ENCODE measurements at regions not wholly inside any gene's neighbourhood (a gene's known extent, or its start where the extent isn't known, plus 50 kb on each side); places are given as distances from the start of the nearest gene placed in this dataset.
"Not testable (repeated sequence)": the region's sequence is repeated elsewhere in the genome, so short reads cannot be mapped to it uniquely, and the experiment has no call there.

- intact Hi-C loops (cut with DNase I; ENCODE audit: low total_unique reads) = no loop called here
- Histone ChIP-seq H3K4me3 (no peak overlapping the region), H3K27me3 (no peaks in the 10 kb centered on the region), H3K27ac (no peak overlapping the region), H3K4me1 (no peaks in the 10 kb centered on the region), H3K36me3 (no peaks in the 10 kb centered on the region), H3K9me3 (peaks cover 0 to 4% (median 0%) of the 10 kb centered on the region in 4 donors)
- DNase-seq = no peak
- 84 to 89% (median 85%) methylated on average over 4 of the region's 4 CpGs for WGBS, 5 donors
- TF ChIP-seq, protein P1, sequence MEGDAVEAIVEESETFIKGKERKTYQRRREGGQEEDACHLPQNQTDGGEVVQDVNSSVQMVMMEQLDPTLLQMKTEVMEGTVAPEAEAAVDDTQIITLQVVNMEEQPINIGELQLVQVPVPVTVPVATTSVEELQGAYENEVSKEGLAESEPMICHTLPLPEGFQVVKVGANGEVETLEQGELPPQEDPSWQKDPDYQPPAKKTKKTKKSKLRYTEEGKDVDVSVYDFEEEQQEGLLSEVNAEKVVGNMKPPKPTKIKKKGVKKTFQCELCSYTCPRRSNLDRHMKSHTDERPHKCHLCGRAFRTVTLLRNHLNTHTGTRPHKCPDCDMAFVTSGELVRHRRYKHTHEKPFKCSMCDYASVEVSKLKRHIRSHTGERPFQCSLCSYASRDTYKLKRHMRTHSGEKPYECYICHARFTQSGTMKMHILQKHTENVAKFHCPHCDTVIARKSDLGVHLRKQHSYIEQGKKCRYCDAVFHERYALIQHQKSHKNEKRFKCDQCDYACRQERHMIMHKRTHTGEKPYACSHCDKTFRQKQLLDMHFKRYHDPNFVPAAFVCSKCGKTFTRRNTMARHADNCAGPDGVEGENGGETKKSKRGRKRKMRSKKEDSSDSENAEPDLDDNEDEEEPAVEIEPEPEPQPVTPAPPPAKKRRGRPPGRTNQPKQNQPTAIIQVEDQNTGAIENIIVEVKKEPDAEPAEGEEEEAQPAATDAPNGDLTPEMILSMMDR (IDR thresholded peaks at IDR 0.05) = no peak
- TF ChIP-seq POLR2AphosphoS5 (IDR thresholded peaks at IDR 0.05) = no peak
- no peak for TF ChIP-seq POLR2A (IDR thresholded peaks at IDR 0.05)
- TF ChIP-seq EP300 (IDR thresholded peaks at IDR 0.05) = no peak
Observed at GRCh38 chr11:37857726-37858125, 1259.7 kb upstream of the RAG2 start.

DNA sequence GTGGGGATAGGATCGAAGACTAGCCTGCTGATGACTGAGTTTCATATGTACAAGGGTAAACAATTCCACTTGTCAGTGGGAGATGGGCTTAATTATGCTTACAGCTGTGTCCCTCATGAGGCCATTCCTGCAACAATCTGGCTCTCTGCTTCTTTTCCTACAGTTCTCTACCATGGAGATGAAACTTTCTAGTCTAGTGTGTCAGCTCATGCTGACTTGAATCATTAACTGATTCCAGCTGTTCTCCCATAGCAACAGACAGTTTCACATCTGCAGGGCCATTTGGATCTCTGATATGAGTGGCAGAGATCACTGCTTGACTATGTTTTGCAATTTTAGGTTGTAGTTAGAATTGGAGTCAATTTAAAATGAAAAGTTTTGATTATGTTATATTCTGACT is 1251.7 kb upstream of the RAG2 start:
- WGBS, 5 donors = 37 to 63% (median 49%) methylated on average over 1 of the region's 1 CpG
- Histone ChIP-seq H3K4me1 (no peaks in the 10 kb centered on the region), H3K36me3 (no peaks in the 10 kb centered on the region), H3K27ac (no peak overlapping the region), H3K27me3 (no peaks in the 10 kb centered on the region), H3K4me3 (no peak overlapping the region), H3K9me3 (no peaks in the 10 kb centered on the region)
- peak in 1 of 2 donors; percentile 11 for DNase-seq
- TF ChIP-seq, protein P1 (IDR thresholded peaks at IDR 0.05) = no peak
- no peak for TF ChIP-seq POLR2A (IDR thresholded peaks at IDR 0.05)
- no peak for TF ChIP-seq EP300 (IDR thresholded peaks at IDR 0.05)
- no peak for TF ChIP-seq POLR2AphosphoS5 (IDR thresholded peaks at IDR 0.05)
- intact Hi-C loops (cut with DNase I; ENCODE audit: low total_unique reads) = no loop called here

GRCh38 chr11:37843603-37844002 is 1245.6 kb upstream of the RAG2 start:
- DNase-seq = no peak
- intact Hi-C loops (cut with DNase I; ENCODE audit: low total_unique reads) = no loop called here
- Histone ChIP-seq H3K27ac (no peak overlapping the region), H3K9me3 (peaks cover 0 to 11% (median 0%) of the 10 kb centered on the region in 4 donors), H3K36me3 (no peaks in the 10 kb centered on the region), H3K27me3 (no peaks in the 10 kb centered on the region), H3K4me3 (no peak overlapping the region), H3K4me1 (no peaks in the 10 kb centered on the region)
- WGBS, 5 donors = 60 to 69% (median 64%) methylated on average over 2 of the region's 2 CpGs
- TF ChIP-seq POLR2A (IDR thresholded peaks at IDR 0.05) = no peak
- TF ChIP-seq, protein P1 (IDR thresholded peaks at IDR 0.05) = no peak
- TF ChIP-seq POLR2AphosphoS5 (IDR thresholded peaks at IDR 0.05) = no peak
- no peak for TF ChIP-seq EP300 (IDR thresholded peaks at IDR 0.05)

DNA sequence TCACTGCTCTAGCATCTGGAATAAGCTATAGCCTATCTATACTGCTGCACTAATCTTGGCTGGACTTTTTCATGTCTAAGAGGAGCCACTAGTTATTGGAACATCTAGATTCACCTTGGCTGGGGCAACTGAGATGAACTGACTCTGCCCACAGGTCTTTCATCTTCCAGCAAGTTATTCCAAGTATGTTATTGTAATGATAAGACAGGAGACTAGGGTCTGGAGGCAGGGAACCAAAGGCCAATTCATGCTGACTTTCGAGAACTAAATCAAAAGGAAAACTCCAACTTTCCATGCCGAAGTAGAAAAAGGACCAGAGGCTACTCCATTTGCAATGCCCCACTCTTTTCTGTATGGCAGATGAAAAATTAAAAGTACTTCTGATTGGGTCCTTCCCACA is 1243.0 kb upstream of the RAG2 start:
- peaks cover 0 to 11% (median 0%) of the 10 kb centered on the region in 4 donors for H3K9me3 ChIP-seq
- H3K4me3 ChIP-seq = no peak overlapping the region
- no peaks in the 10 kb centered on the region for H3K27me3 ChIP-seq
- DNase-seq = no peak
- 77 to 93% (median 82%) methylated on average over 2 of the region's 2 CpGs for whole genome bisulfite sequencing, 5 donors
- H3K27ac ChIP-seq = no peak overlapping the region
- TF ChIP-seq, protein P1 (IDR thresholded peaks at IDR 0.05) = no peak
- no peak for TF ChIP-seq POLR2A (IDR thresholded peaks at IDR 0.05)
- no peak for TF ChIP-seq POLR2AphosphoS5 (IDR thresholded peaks at IDR 0.05)
- no peak for TF ChIP-seq EP300 (IDR thresholded peaks at IDR 0.05)
- H3K4me1 ChIP-seq = no peaks in the 10 kb centered on the region
- H3K36me3 ChIP-seq = no peaks in the 10 kb centered on the region
- intact Hi-C loops (cut with DNase I; ENCODE audit: low total_unique reads) = no loop called here

DNA sequence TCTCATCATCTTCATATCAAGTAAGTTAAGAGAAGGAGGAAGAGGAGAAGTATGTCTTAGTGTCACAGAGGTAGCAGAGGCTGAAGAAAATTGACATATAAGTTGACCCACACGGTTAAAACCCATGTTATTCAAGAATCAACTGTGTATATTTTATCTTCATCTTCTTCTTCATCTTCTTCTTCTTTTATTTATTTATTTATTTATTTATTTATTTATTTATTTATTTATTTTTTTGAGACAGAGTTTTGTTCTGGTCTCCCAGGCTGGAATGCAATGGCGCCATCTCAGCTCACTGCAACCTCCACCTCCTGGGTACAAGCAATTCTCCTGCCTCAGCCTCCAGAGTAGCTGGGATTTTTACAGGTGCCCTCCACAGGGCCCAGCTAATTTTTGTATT is 1242.3 kb upstream of the RAG2 start:
- DNase-seq; H3K4me1 ChIP-seq; H3K27me3 ChIP-seq; H3K36me3 ChIP-seq; intact Hi-C loops (cut with DNase I; ENCODE audit: low total_unique reads); H3K4me3 ChIP-seq; H3K27ac ChIP-seq: not testable (repeated sequence)
- peaks cover 0 to 11% (median 0%) of the 10 kb centered on the region in 4 donors for H3K9me3 ChIP-seq
- 80 to 94% (median 88%) methylated on average over 2 of the region's 2 CpGs for WGBS, 5 donors

Measured in stomach (tissue), 8 donors.